ENCODE measurements at regions not wholly inside any gene's neighbourhood (a gene's known extent, or its start where the extent isn't known, plus 50 kb on each side); places are given as distances from the start of the nearest gene placed in this dataset.

DNA sequence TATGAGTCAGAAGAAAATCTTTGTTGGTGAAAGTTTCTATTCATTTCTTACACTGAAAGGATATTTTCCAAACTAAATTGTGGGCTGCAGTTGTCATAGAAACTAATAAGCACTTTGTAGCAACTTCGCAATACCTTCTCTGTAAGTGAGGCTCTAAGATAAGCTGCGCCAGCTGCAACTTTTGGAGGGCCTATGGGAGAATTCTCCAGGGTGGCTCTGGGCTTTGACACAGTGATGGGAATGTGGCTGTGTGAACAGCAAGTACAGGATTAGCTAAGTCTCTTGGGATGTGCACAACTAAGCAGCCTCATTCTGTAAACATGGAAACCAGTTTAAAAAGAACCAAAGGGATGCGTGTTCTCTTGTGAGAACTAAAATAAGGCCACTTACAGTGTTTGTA lies 124.6 kb upstream of the SGO1 start:
- peaks cover 2% of the 10 kb centered on the region for H4K20me1 ChIP-seq (ENCODE audit: control insufficient read depth, extremely low read depth, insufficient read depth, low read length)
- no peak for TF ChIP-seq EZH2 (IDR thresholded peaks at IDR 0.05; ENCODE audit: low read length, missing control alignments)
- TF ChIP-seq, protein P1, sequence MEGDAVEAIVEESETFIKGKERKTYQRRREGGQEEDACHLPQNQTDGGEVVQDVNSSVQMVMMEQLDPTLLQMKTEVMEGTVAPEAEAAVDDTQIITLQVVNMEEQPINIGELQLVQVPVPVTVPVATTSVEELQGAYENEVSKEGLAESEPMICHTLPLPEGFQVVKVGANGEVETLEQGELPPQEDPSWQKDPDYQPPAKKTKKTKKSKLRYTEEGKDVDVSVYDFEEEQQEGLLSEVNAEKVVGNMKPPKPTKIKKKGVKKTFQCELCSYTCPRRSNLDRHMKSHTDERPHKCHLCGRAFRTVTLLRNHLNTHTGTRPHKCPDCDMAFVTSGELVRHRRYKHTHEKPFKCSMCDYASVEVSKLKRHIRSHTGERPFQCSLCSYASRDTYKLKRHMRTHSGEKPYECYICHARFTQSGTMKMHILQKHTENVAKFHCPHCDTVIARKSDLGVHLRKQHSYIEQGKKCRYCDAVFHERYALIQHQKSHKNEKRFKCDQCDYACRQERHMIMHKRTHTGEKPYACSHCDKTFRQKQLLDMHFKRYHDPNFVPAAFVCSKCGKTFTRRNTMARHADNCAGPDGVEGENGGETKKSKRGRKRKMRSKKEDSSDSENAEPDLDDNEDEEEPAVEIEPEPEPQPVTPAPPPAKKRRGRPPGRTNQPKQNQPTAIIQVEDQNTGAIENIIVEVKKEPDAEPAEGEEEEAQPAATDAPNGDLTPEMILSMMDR (conservative IDR thresholded peaks at IDR 0.05 in 1 of 2, IDR thresholded peaks at IDR 0.05 in 1 of 2; ENCODE audit: low read depth in 1 of 2, low read length in 2 of 2) = no peak

GRCh38 chr3:20307383-20307782 lies 121.4 kb upstream of the SGO1 start:
- H3K4me1 ChIP-seq (ENCODE audit: control insufficient read depth, extremely low read depth, insufficient read depth, low read length) = no peaks in the 10 kb centered on the region
- no peaks in the 10 kb centered on the region for H3K79me2 ChIP-seq (ENCODE audit: control insufficient read depth, insufficient read depth, low read length)
- no peaks in the 10 kb centered on the region for H3K36me3 ChIP-seq (ENCODE audit: control insufficient read depth, insufficient read depth, low read length)
- H3K9me3 ChIP-seq (ENCODE audit: control insufficient read depth, insufficient read depth, low read depth, low read length) = no peaks in the 10 kb centered on the region
- H3K4me3 ChIP-seq (replicated peaks in 1 of 4; ENCODE audit: control extremely low read depth in 1 of 4, insufficient read depth in 1 of 4, low read depth in 3 of 4, low read length in 4 of 4) = no peak overlapping the region
- TF ChIP-seq, protein P1 (conservative IDR thresholded peaks at IDR 0.05 in 1 of 2, IDR thresholded peaks at IDR 0.05 in 1 of 2; ENCODE audit: low read depth in 1 of 2, low read length in 2 of 2) = no peak
- no peak for TF ChIP-seq EZH2 (IDR thresholded peaks at IDR 0.05; ENCODE audit: low read length, missing control alignments)
- H3K9ac ChIP-seq (ENCODE audit: insufficient read depth, low read length) = no peak overlapping the region
- no peaks in the 10 kb centered on the region for H3K27me3 ChIP-seq (ENCODE audit: control insufficient read depth, insufficient read depth, low read length)
- no peak overlapping the region for H2AFZ ChIP-seq (ENCODE audit: low read length)
- DNase-seq (ENCODE audit: low read depth in 2 of 2) = no peak
- H4K20me1 ChIP-seq (ENCODE audit: control insufficient read depth, extremely low read depth, insufficient read depth, low read length) = peaks cover 2% of the 10 kb centered on the region
- no peak overlapping the region for H3K27ac ChIP-seq (ENCODE audit: insufficient read depth, low read length)
- H3K4me2 ChIP-seq (ENCODE audit: extremely low read depth, insufficient read depth, low read length) = no peak overlapping the region

More for the DNA sequence above, 124.6 kb upstream of the SGO1 start:
- Histone ChIP-seq H3K27me3 (ENCODE audit: control insufficient read depth, insufficient read depth, low read length) (no peaks in the 10 kb centered on the region), H3K4me1 (ENCODE audit: control insufficient read depth, extremely low read depth, insufficient read depth, low read length) (no peaks in the 10 kb centered on the region), H3K9me3 (ENCODE audit: control insufficient read depth, insufficient read depth, low read depth, low read length) (no peaks in the 10 kb centered on the region), H2AFZ (ENCODE audit: low read length) (no peak overlapping the region), H3K36me3 (ENCODE audit: control insufficient read depth, insufficient read depth, low read length) (no peaks in the 10 kb centered on the region), H3K4me3 (replicated peaks in 1 of 4; ENCODE audit: control extremely low read depth in 1 of 4, insufficient read depth in 1 of 4, low read depth in 3 of 4, low read length in 4 of 4) (no peak overlapping the region), H3K27ac (ENCODE audit: insufficient read depth, low read length) (no peak overlapping the region), H3K79me2 (ENCODE audit: control insufficient read depth, insufficient read depth, low read length) (no peaks in the 10 kb centered on the region), H3K9ac (ENCODE audit: insufficient read depth, low read length) (no peak overlapping the region), H3K4me2 (ENCODE audit: extremely low read depth, insufficient read depth, low read length) (no peak overlapping the region)
- no peak for DNase-seq (ENCODE audit: low read depth in 2 of 2)

- no peak overlapping the region for H2AFZ ChIP-seq (ENCODE audit: low read length)
- TF ChIP-seq EZH2 (IDR thresholded peaks at IDR 0.05; ENCODE audit: low read length, missing control alignments) = no peak
- TF ChIP-seq, protein P1 (conservative IDR thresholded peaks at IDR 0.05 in 1 of 2, IDR thresholded peaks at IDR 0.05 in 1 of 2; ENCODE audit: low read depth in 1 of 2, low read length in 2 of 2) = no peak
Measured at GRCh38 chr3:20305647-20306046, 119.6 kb upstream of the SGO1 start.

More at GRCh38 chr3:20305647-20306046, 119.6 kb upstream of the SGO1 start:
- Histone ChIP-seq H3K27me3 (ENCODE audit: control insufficient read depth, insufficient read depth, low read length) (no peaks in the 10 kb centered on the region), H3K36me3 (ENCODE audit: control insufficient read depth, insufficient read depth, low read length) (no peaks in the 10 kb centered on the region), H3K4me1 (ENCODE audit: control insufficient read depth, extremely low read depth, insufficient read depth, low read length) (no peaks in the 10 kb centered on the region), H3K4me3 (replicated peaks in 1 of 4; ENCODE audit: control extremely low read depth in 1 of 4, insufficient read depth in 1 of 4, low read depth in 3 of 4, low read length in 4 of 4) (no peak overlapping the region), H3K4me2 (ENCODE audit: extremely low read depth, insufficient read depth, low read length) (no peak overlapping the region), H3K27ac (ENCODE audit: insufficient read depth, low read length) (no peak overlapping the region), H3K9ac (ENCODE audit: insufficient read depth, low read length) (no peak overlapping the region), H3K79me2 (ENCODE audit: control insufficient read depth, insufficient read depth, low read length) (no peaks in the 10 kb centered on the region), H3K9me3 (ENCODE audit: control insufficient read depth, insufficient read depth, low read depth, low read length) (no peaks in the 10 kb centered on the region), H4K20me1 (ENCODE audit: control insufficient read depth, extremely low read depth, insufficient read depth, low read length) (no peaks in the 10 kb centered on the region)
- DNase-seq (ENCODE audit: low read depth in 2 of 2) = no peak

Data from fibroblast of lung (primary cell).